WTC11 (cell line): ENCODE measurements at regions not wholly inside any gene's neighbourhood (a gene's known extent, or its start where the extent isn't known, plus 50 kb on each side); places are given as distances from the start of the nearest gene placed in this dataset.

ENCODE experiments used
- ATAC-seq: fragments of 200-7000 bp; cut with Tn5 transposase; 2 replicates; pipeline ENCODE4 v1.10.0; 2021; ENCODE audit warnings: mild to moderate bottlenecking, moderate library complexity
- CTCF ChIA-PET: fragments of 300-600 bp; sonication (Branson Sonifier 250); formaldehyde crosslinking; loops from one replicate; lab custom pipeline; 2021; ENCODE audit warnings: antibody characterized with exemption; lab: Charles Lee
- POLR2A ChIA-PET: fragments of 350-600 bp; sonication (Branson Sonifier 250); formaldehyde crosslinking; loops from one replicate; lab custom pipeline; 2021; ENCODE audit warnings: antibody characterized with exemption; lab: Charles Lee
- DNase-seq: peaks from one replicate; pipeline ENCODE4 v3.0.0; 2021; ENCODE audit warnings: low spot score
- H3K27ac Mint-ChIP-seq: 2 replicates; pipeline ENCODE4 v1.8.0; 2021; ENCODE audit warnings: mixed read lengths
- H3K27me3 Mint-ChIP-seq: 2 replicates; pipeline ENCODE4 v1.8.0; 2021; ENCODE audit warnings: low read depth, mild to moderate bottlenecking, moderate library complexity, mixed read lengths
- H3K36me3 Mint-ChIP-seq: 2 replicates; pipeline ENCODE4 v1.8.0; 2021; ENCODE audit warnings: mixed read lengths
- H3K4me1 Mint-ChIP-seq: 2 replicates; pipeline ENCODE4 v1.8.0; 2022; ENCODE audit warnings: mixed read lengths
- H3K4me3 Mint-ChIP-seq: 2 replicates; pipeline ENCODE4 v1.8.0; 2021; ENCODE audit warnings: mild to moderate bottlenecking, moderate library complexity, mixed read lengths
- H3K9me3 Mint-ChIP-seq: 2 replicates; pipeline ENCODE4 v1.8.0; 2021; ENCODE audit warnings: mixed read lengths
- ATF2 ChIP-seq: sonication (generic); formaldehyde crosslinking; IDR thresholded peaks from 2 replicates; pipeline ENCODE4 v1.8.1; 2022; ENCODE audit warnings: low read depth, missing genetic modification reagents, borderline replicate concordance
- CBFB ChIP-seq: sonication (generic); formaldehyde crosslinking; IDR thresholded peaks from 2 replicates; pipeline ENCODE4 v1.8.1; 2022; ENCODE audit warnings: mild to moderate bottlenecking, low read depth, missing genetic modification reagents
- EMX1 ChIP-seq: fragments of 250-450 bp; sonication (Bioruptor Pico); IDR thresholded peaks from 2 replicates; pipeline ENCODE4 v1.8.0; 2021; ENCODE audit warnings: mild to moderate bottlenecking
- JUN ChIP-seq: sonication (generic); formaldehyde crosslinking; IDR thresholded peaks from 2 replicates; pipeline ENCODE4 v1.8.0; 2023; ENCODE audit warnings: mild to moderate bottlenecking, missing genetic modification reagents
- NFATC4 ChIP-seq: fragments of 250-450 bp; sonication (Bioruptor Pico); IDR thresholded peaks from 2 replicates; pipeline ENCODE4 v1.9.0; 2021; ENCODE audit warnings: mild to moderate bottlenecking
- NR1H2 ChIP-seq: sonication (generic); formaldehyde crosslinking; IDR thresholded peaks from 2 replicates; pipeline ENCODE4 v1.9.0; 2021; ENCODE audit warnings: mild to moderate bottlenecking, moderate library complexity, missing genetic modification reagents
- NR2C2 ChIP-seq: sonication (generic); formaldehyde crosslinking; IDR thresholded peaks from 2 replicates; pipeline ENCODE4 v1.8.0; 2022; ENCODE audit warnings: mild to moderate bottlenecking, missing genetic modification reagents
- RELA ChIP-seq: sonication (generic); formaldehyde crosslinking; IDR thresholded peaks from 2 replicates; pipeline ENCODE4 v1.8.1; 2022; ENCODE audit warnings: missing genetic modification reagents, mild to moderate bottlenecking, borderline replicate concordance
- RORB ChIP-seq: fragments of 250-450 bp; sonication (Bioruptor Pico); IDR thresholded peaks from 2 replicates; pipeline ENCODE4 v1.9.0; 2021; ENCODE audit warnings: mild to moderate bottlenecking
- SP1 ChIP-seq: sonication (generic); formaldehyde crosslinking; conservative IDR thresholded peaks from 2 replicates; pipeline ENCODE4 v1.8.1; 2022; ENCODE audit warnings: missing genetic modification reagents
- ZNF121 ChIP-seq: sonication (generic); formaldehyde crosslinking; IDR thresholded peaks from 2 replicates; pipeline ENCODE4 v1.8.0; 2023; ENCODE audit warnings: missing genetic modification reagents
- ZNF232 ChIP-seq: sonication (generic); formaldehyde crosslinking; IDR thresholded peaks from 2 replicates; pipeline ENCODE4 v1.8.0; 2022; ENCODE audit warnings: mild to moderate bottlenecking, missing genetic modification reagents
- ZNF263 ChIP-seq: sonication (generic); formaldehyde crosslinking; IDR thresholded peaks from 2 replicates; pipeline ENCODE4 v1.8.1; 2022; ENCODE audit warnings: low read depth, mild to moderate bottlenecking, moderate library complexity, missing genetic modification reagents
- ZNF416 ChIP-seq: fragments of 250-450 bp; sonication (Bioruptor Pico); IDR thresholded peaks from 2 replicates; pipeline ENCODE4 v1.9.0; 2021; ENCODE audit warnings: mild to moderate bottlenecking, inconsistent platforms
- ZNF671 ChIP-seq: fragments of 250-450 bp; sonication (Bioruptor Pico); IDR thresholded peaks from 2 replicates; pipeline ENCODE4 v1.8.0; 2021; ENCODE audit warnings: mild to moderate bottlenecking
- TF ChIP-seq, protein P1 (sequence below): sonication (generic); formaldehyde crosslinking; IDR thresholded peaks from 2 replicates; pipeline ENCODE4 v1.8.1; 2023; ENCODE audit warnings: mild to moderate bottlenecking, moderate library complexity, missing genetic modification reagents
- TF ChIP-seq, protein P2 (sequence below): fragments of 250-450 bp; sonication (Bioruptor Pico); IDR thresholded peaks from 2 replicates; pipeline ENCODE4 v2.1.2; 2022; ENCODE audit warnings: mild to moderate bottlenecking, moderate library complexity
- TF ChIP-seq, protein P3 (sequence below): sonication (generic); formaldehyde crosslinking; IDR thresholded peaks from 2 replicates; pipeline ENCODE4 v1.8.1; 2022; ENCODE audit warnings: mild to moderate bottlenecking, moderate library complexity, missing genetic modification reagents
- TF ChIP-seq, protein P4 (sequence below): sonication (generic); formaldehyde crosslinking; IDR thresholded peaks from 2 replicates; pipeline ENCODE4 v1.8.1; 2022; ENCODE audit warnings: low read depth, mild to moderate bottlenecking, moderate library complexity, missing genetic modification reagents, borderline replicate concordance
- TF ChIP-seq, protein P5 (sequence below): sonication (generic); formaldehyde crosslinking; IDR thresholded peaks from 2 replicates; pipeline ENCODE4 v1.8.0; 2023; ENCODE audit warnings: missing genetic modification reagents
- TF ChIP-seq, protein P6 (sequence below): fragments of 250-450 bp; sonication (Bioruptor Pico); IDR thresholded peaks from 2 replicates; pipeline ENCODE4 v1.8.0; 2021; ENCODE audit warnings: mild to moderate bottlenecking
- TF ChIP-seq, protein P7 (sequence below): fragments of 200-600 bp; IDR thresholded peaks from 2 replicates; pipeline ENCODE4 v1.8.0; 2022; ENCODE audit warnings: antibody characterized with exemption

DNA sequence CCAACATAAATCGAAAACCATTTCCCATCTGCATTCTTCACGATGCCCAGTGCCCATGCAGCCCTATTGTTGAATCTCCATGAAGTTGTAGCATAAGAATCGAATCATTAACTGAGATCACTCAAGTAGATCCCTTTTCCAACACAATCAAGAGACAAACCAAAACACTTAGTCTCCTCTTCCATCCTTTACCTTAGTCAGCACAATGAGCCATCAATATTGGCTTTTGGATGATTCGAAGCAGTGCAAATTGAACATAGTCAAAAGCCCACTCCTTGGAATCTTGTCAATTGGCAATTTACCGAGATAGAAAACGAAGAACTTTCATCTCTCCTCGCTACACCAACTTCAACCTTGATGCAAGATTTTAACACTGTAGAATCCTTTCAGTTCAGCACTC lies 66.5 kb upstream of the ADRB1 start (continued):
- TF ChIP-seq, protein P1, sequence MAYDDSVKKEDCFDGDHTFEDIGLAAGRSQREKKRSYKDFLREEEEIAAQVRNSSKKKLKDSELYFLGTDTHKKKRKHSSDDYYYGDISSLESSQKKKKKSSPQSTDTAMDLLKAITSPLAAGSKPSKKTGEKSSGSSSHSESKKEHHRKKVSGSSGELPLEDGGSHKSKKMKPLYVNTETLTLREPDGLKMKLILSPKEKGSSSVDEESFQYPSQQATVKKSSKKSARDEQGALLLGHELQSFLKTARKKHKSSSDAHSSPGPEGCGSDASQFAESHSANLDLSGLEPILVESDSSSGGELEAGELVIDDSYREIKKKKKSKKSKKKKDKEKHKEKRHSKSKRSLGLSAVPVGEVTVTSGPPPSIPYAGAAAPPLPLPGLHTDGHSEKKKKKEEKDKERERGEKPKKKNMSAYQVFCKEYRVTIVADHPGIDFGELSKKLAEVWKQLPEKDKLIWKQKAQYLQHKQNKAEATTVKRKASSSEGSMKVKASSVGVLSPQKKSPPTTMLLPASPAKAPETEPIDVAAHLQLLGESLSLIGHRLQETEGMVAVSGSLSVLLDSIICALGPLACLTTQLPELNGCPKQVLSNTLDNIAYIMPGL (CRISPR knock-in tag) = no peak
- TF ChIP-seq CBFB (CRISPR knock-in tag) = no peak
- TF ChIP-seq, protein P2, sequence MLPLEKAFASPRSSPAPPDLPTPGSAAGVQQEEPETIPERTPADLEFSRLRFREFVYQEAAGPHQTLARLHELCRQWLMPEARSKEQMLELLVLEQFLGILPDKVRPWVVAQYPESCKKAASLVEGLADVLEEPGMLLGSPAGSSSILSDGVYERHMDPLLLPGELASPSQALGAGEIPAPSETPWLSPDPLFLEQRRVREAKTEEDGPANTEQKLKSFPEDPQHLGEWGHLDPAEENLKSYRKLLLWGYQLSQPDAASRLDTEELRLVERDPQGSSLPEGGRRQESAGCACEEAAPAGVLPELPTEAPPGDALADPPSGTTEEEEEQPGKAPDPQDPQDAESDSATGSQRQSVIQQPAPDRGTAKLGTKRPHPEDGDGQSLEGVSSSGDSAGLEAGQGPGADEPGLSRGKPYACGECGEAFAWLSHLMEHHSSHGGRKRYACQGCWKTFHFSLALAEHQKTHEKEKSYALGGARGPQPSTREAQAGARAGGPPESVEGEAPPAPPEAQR (CRISPR knock-in tag) = no peak
- TF ChIP-seq NR2C2 (CRISPR knock-in tag) = no peak
- TF ChIP-seq NR1H2 = no peak

GRCh38 chr10:113978802-113979201 lies 64.9 kb upstream of the ADRB1 start:
- ChIA-PET CTCF (no interaction called here), POLR2A (interaction anchor here (0.6 kb wide), 1 partner anchor 16 kb away, joined by 4 read pairs; no protein-coding TSS in a partner anchor)
- ATAC-seq = no peak; the same call in 1 of the 2 replicates
- DNase-seq = no peak
- H3K4me1 Mint-ChIP-seq = peaks cover 26% of the 10 kb centered on the region
- H3K27ac Mint-ChIP-seq = no peak overlapping the region
- H3K27me3 Mint-ChIP-seq = peaks cover 28% of the 10 kb centered on the region
- TF ChIP-seq, protein P3, sequence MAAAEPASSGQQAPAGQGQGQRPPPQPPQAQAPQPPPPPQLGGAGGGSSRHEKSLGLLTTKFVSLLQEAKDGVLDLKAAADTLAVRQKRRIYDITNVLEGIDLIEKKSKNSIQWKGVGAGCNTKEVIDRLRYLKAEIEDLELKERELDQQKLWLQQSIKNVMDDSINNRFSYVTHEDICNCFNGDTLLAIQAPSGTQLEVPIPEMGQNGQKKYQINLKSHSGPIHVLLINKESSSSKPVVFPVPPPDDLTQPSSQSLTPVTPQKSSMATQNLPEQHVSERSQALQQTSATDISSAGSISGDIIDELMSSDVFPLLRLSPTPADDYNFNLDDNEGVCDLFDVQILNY = no peak
- TF ChIP-seq, protein P4, sequence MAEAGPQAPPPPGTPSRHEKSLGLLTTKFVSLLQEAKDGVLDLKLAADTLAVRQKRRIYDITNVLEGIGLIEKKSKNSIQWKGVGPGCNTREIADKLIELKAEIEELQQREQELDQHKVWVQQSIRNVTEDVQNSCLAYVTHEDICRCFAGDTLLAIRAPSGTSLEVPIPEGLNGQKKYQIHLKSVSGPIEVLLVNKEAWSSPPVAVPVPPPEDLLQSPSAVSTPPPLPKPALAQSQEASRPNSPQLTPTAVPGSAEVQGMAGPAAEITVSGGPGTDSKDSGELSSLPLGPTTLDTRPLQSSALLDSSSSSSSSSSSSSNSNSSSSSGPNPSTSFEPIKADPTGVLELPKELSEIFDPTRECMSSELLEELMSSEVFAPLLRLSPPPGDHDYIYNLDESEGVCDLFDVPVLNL (CRISPR knock-in tag) = no peak
- TF ChIP-seq, protein P5, sequence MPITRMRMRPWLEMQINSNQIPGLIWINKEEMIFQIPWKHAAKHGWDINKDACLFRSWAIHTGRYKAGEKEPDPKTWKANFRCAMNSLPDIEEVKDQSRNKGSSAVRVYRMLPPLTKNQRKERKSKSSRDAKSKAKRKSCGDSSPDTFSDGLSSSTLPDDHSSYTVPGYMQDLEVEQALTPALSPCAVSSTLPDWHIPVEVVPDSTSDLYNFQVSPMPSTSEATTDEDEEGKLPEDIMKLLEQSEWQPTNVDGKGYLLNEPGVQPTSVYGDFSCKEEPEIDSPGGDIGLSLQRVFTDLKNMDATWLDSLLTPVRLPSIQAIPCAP (CRISPR knock-in tag) = no peak
- no peak for TF ChIP-seq RORB
- TF ChIP-seq ZNF263 (CRISPR knock-in tag) = no peak
- H3K4me3 Mint-ChIP-seq = no peak overlapping the region
- peaks cover 21% of the 10 kb centered on the region for H3K9me3 Mint-ChIP-seq
- H3K36me3 Mint-ChIP-seq = peaks cover 4% of the 10 kb centered on the region

- Mint-ChIP-seq H3K27ac (no peak overlapping the region), H3K9me3 (peaks cover 16% of the 10 kb centered on the region), H3K4me1 (peaks cover 26% of the 10 kb centered on the region), H3K4me3 (no peak overlapping the region), H3K27me3 (peaks cover 24% of the 10 kb centered on the region), H3K36me3 (no peaks in the 10 kb centered on the region; the same call in 1 of the 2 replicates)
- ATAC-seq (no peak), DNase-seq (no peak)
- ChIA-PET CTCF (no interaction called here), POLR2A (no interaction called here)
- TF ChIP-seq, protein P4 (CRISPR knock-in tag) = no peak
- no peak for TF ChIP-seq SP1 (CRISPR knock-in tag)
- no peak for TF ChIP-seq ATF2
- no peak for TF ChIP-seq NR1H2
- no peak for TF ChIP-seq EMX1 (CRISPR knock-in tag)
- no peak for TF ChIP-seq ZNF671
- TF ChIP-seq ZNF232 (CRISPR knock-in tag) = no peak
- TF ChIP-seq JUN = no peak
- TF ChIP-seq, protein P6, sequence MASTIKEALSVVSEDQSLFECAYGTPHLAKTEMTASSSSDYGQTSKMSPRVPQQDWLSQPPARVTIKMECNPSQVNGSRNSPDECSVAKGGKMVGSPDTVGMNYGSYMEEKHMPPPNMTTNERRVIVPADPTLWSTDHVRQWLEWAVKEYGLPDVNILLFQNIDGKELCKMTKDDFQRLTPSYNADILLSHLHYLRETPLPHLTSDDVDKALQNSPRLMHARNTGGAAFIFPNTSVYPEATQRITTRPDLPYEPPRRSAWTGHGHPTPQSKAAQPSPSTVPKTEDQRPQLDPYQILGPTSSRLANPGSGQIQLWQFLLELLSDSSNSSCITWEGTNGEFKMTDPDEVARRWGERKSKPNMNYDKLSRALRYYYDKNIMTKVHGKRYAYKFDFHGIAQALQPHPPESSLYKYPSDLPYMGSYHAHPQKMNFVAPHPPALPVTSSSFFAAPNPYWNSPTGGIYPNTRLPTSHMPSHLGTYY (CRISPR knock-in tag) = no peak
- TF ChIP-seq, protein P7, sequence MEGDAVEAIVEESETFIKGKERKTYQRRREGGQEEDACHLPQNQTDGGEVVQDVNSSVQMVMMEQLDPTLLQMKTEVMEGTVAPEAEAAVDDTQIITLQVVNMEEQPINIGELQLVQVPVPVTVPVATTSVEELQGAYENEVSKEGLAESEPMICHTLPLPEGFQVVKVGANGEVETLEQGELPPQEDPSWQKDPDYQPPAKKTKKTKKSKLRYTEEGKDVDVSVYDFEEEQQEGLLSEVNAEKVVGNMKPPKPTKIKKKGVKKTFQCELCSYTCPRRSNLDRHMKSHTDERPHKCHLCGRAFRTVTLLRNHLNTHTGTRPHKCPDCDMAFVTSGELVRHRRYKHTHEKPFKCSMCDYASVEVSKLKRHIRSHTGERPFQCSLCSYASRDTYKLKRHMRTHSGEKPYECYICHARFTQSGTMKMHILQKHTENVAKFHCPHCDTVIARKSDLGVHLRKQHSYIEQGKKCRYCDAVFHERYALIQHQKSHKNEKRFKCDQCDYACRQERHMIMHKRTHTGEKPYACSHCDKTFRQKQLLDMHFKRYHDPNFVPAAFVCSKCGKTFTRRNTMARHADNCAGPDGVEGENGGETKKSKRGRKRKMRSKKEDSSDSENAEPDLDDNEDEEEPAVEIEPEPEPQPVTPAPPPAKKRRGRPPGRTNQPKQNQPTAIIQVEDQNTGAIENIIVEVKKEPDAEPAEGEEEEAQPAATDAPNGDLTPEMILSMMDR = no peak
- TF ChIP-seq ZNF416 (CRISPR knock-in tag) = no peak
- TF ChIP-seq ZNF121 (CRISPR knock-in tag) = no peak
- TF ChIP-seq RELA = no peak
- no peak for TF ChIP-seq NFATC4 (CRISPR knock-in tag)
Measured at GRCh38 chr10:113979409-113979808, 64.3 kb upstream of the ADRB1 start.
